ENCODE measurements at regions not wholly inside any gene's neighbourhood (a gene's known extent, or its start where the extent isn't known, plus 50 kb on each side); places are given as distances from the start of the nearest gene placed in this dataset.

DNA sequence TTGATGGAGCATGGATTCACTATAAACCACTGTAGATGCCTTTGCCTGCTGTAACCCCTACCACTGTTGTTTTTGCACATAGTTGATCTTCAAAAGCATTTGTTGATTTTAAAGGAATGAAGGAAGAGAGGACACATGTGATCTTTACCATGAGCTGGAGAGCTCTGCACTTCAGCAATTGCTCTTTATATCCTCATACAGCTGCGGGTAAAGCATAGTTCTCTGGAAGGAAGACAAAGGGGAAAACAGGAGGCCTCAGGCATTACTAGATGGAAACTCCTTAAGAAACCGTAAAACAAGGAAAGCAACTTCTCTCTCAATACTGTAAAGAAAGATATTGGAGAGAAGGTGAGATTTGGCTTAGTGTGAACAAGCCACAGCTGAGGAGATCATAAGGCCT, 60.6 kb downstream of the SCG2 start:
- TF ChIP-seq, protein P1, sequence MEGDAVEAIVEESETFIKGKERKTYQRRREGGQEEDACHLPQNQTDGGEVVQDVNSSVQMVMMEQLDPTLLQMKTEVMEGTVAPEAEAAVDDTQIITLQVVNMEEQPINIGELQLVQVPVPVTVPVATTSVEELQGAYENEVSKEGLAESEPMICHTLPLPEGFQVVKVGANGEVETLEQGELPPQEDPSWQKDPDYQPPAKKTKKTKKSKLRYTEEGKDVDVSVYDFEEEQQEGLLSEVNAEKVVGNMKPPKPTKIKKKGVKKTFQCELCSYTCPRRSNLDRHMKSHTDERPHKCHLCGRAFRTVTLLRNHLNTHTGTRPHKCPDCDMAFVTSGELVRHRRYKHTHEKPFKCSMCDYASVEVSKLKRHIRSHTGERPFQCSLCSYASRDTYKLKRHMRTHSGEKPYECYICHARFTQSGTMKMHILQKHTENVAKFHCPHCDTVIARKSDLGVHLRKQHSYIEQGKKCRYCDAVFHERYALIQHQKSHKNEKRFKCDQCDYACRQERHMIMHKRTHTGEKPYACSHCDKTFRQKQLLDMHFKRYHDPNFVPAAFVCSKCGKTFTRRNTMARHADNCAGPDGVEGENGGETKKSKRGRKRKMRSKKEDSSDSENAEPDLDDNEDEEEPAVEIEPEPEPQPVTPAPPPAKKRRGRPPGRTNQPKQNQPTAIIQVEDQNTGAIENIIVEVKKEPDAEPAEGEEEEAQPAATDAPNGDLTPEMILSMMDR (IDR thresholded peaks at IDR 0.05): no peak
- TF ChIP-seq POLR2A (IDR thresholded peaks at IDR 0.05): no peak
